Urothelium cell line (cell line): ENCODE measurements at regions not wholly inside any gene's neighbourhood (a gene's known extent, or its start where the extent isn't known, plus 50 kb on each side); places are given as distances from the start of the nearest gene placed in this dataset.

ENCODE experiments used
- DNase-seq: peaks from one replicate; pipeline ENCODE4 v3.0.0; 2011; ENCODE audit warnings: low spot score, mixed read lengths
- FAIRE-seq: peaks from 2 replicates; lab custom pipeline; 2011; peaks lifted over from hg19 to GRCh38; lab: Jason Lieb, UNC

- DNase-seq: no peak
- FAIRE-seq: no peak
Measured at GRCh38 chr7:8378349-8379019, 54.9 kb upstream of the NXPH1 start.

GRCh38 chr7:8379264-8379663, 54.1 kb upstream of the NXPH1 start:
- FAIRE-seq (peak; percentile 58), DNase-seq (no peak)

DNA sequence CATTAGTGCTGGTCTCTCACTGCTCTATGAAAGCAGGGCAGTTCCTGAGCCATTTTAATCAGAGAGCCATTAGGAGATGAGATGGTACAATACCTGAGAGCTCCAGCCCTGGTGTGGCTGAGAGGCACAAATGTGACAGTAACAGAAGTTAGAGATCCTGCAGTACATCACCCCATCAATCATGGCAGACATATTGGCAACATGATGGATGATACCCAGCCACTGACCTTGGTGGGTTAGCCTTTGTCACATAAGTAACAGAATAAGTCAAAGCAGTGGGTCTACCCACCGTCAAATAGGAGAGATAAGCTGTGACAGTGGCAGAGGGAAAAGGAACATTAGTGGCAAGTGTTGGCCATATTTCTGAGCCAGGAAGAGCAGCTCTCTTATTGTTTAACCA, 53.3 kb upstream of the NXPH1 start:
- peak; percentile 86 for FAIRE-seq
- DNase-seq: no peak

GRCh38 chr7:8382004-8382730, 51.2 kb upstream of the NXPH1 start:
- FAIRE-seq: no peak

More at GRCh38 chr7:8382004-8382730, 51.2 kb upstream of the NXPH1 start:
- no peak for DNase-seq
